Right forelimb (tissue), 1 donor: ENCODE measurements at regions not wholly inside any gene's neighbourhood (a gene's known extent, or its start where the extent isn't known, plus 50 kb on each side); places are given as distances from the start of the nearest gene placed in this dataset.
"Not testable (repeated sequence)": the region's sequence is repeated elsewhere in the genome, so short reads cannot be mapped to it uniquely, and the experiment has no call there.

Source experiments
- DNase-seq: peaks from one replicate; pipeline ENCODE4 v3.0.0-alpha.2; 2018

- no peak for DNase-seq
Observed at GRCh38 chr11:71095294-71095850, 157.0 kb downstream of the SHANK2 start.

GRCh38 chr11:71094296-71095077 lies 157.9 kb downstream of the SHANK2 start:
- DNase-seq: no peak

- no peak for DNase-seq
Observed at GRCh38 chr11:71093783-71094182, 158.6 kb downstream of the SHANK2 start.

GRCh38 chr11:71091506-71092265 lies 160.7 kb downstream of the SHANK2 start:
- no peak for DNase-seq

- DNase-seq: no peak
Observed at GRCh38 chr11:71089571-71089970, 162.8 kb downstream of the SHANK2 start.

- not testable (repeated sequence) for DNase-seq
Observed at GRCh38 chr11:71088314-71089215, 163.8 kb downstream of the SHANK2 start.

GRCh38 chr11:71086687-71087258 lies 165.6 kb downstream of the SHANK2 start:
- DNase-seq: no peak

- no peak for DNase-seq
Observed at GRCh38 chr11:71084306-71085012, 167.9 kb downstream of the SHANK2 start.

GRCh38 chr11:71083105-71083504 lies 169.3 kb downstream of the SHANK2 start:
- no peak for DNase-seq

- no peak for DNase-seq
Observed at GRCh38 chr11:71082454-71082853, 169.9 kb downstream of the SHANK2 start.

GRCh38 chr11:71081704-71082230 lies 170.6 kb downstream of the SHANK2 start:
- no peak for DNase-seq

- DNase-seq: peak; percentile 74
Observed at GRCh38 chr11:71080239-71081097, 171.9 kb downstream of the SHANK2 start.

GRCh38 chr11:71079795-71080194 lies 172.6 kb downstream of the SHANK2 start:
- DNase-seq: no peak

GRCh38 chr11:71078482-71078881 lies 173.9 kb downstream of the SHANK2 start:
- DNase-seq: no peak

GRCh38 chr11:71076525-71077304 lies 175.7 kb downstream of the SHANK2 start:
- no peak for DNase-seq

GRCh38 chr11:71075871-71076420 lies 176.4 kb downstream of the SHANK2 start:
- no peak for DNase-seq

GRCh38 chr11:71075116-71075720 lies 177.2 kb downstream of the SHANK2 start:
- no peak for DNase-seq

GRCh38 chr11:71071736-71072509 lies 180.5 kb downstream of the SHANK2 start:
- DNase-seq: no peak
